ENCODE measurements at regions not wholly inside any gene's neighbourhood (a gene's known extent, or its start where the extent isn't known, plus 50 kb on each side); places are given as distances from the start of the nearest gene placed in this dataset.

GRCh38 chr16:54512467-54512995 is 225.9 kb upstream of the IRX3 start:
- DNase-seq, result no peak

DNA sequence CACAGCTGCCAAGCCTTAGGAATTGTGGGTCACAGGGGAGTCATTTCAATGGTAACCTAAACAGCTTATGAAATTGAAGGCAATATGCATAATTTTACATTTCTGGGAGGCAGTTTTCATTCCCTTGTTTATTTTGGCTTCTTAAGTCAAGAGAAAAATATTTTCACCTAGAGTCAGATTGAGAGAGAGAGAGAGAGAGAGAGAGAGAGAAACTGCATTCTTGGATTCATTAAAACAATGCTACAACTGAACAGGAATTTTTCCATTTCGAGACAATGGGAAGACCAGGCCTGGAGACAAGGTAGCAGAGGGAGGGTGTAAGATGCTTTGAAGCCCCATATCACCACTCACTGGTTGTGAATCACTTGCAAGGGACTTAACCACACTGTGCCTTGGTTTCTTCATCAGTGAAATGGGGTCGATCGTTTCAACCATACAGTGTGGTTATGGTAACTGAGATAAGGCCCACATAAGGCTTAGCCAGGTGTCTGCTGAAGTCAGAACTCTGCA is 224.7 kb upstream of the IRX3 start:
- peak; percentile 58 for DNase-seq

DNA sequence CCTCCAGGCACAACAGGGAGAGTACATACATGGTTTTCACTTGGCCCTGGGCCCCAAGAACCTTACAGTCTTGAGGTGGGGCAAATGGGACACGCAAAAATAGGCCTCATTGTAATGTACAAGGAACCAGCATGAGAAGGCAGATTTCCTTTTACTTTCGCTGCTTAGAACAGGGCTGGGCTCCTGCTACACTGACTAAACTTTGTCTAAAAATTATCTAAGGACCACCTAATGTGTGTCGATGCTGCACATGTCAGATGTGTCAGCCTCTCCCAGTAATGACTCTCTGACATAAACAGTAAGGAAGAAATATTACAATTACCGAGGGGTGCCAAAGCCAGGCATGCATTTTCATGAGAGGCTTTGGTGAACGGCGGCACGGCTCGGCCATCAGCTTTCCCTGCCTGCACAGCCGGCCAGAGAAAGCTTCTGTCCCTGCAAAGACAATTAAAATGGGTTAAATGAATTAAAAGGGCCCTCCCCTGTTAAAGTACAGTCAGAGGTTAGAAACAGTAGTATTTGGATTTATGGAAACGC is 224.2 kb upstream of the IRX3 start:
- DNase-seq, result no peak

- no peak for DNase-seq
Observed at GRCh38 chr16:54509456-54509855, 222.9 kb upstream of the IRX3 start.

- no peak for DNase-seq
Observed at GRCh38 chr16:54508351-54508750, 221.8 kb upstream of the IRX3 start.

DNA sequence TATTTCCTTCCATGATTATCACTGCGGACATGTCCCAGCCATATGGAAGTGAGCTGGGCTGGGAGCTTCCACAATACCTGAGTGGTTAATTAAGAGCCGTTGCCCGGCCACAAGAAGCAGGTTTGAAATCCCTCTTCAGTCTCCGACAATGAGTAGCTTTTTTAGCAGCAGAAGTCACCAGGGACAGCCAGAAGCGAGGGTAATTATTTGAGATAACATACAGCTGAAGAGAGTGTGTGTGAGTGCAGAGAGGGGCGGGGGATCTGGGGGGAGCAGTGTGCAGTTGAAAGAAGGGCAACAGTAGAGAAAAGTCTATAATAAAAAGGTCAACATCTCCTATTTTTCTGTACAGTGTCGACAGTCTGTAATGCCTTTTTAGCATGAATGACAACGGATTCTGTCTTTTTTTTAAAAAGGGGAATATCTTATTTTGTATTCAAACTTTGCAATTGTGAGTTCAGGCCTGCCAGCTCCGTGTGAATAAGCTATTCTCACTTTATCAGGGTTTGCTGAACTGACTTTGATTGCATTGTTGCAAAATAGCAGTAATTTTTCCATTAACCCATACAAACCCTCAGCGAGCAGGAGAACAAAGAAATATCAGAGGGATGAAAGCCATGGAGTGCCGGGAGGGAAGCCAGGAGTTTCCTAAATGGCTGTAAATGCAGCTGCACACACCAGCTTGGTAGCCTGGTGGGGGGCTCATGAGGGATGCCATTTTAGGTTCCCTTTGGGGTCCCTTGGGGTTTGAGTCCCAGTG is 220.3 kb upstream of the IRX3 start:
- no peak for DNase-seq

DNA sequence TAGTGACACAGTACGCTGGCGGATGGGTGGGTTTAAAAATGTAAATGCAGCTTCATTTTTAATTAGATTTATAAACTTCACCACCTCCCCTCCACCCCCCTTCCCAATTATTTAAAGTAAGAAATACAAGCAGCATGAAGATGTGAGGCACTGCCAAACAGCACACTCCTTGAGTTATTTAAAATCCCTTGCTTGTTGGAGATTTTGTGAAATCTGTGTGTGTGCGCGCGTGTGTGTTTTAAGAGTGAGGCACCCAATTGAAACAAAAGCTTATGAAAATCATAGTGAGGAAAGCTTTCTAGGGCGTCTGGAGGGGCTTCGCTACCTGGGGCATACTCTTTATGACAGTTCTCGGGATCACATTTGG is 219.6 kb upstream of the IRX3 start:
- DNase-seq, result no peak

DNA sequence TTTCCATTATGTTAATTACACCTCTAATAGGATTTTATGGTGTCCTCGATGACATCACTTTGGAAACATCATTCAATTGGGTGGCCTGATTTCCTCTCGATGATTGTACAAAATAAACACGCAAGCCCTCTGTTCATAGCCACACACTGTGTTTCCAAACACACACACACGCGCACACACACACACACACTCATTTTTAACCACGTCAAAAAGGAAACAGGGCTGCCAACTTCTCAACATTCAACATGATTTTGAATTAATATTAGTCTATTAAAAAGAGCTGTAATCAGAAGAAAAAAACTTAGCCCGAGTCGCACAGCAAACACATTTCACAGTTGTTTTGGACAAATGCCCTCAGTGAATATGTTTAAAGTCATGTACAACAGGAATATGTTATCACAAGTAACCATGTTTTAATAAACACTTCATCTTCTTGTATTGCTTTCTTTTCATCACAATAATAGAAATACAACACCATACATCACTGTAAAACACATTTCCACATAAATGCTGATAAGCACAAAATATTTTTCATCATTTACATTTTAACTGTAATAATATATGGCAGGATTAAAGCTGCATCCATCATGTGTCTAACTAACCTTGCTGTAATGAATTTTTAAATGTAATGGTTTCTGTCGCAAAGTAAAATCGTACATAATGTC is 219.1 kb upstream of the IRX3 start:
- DNase-seq, result no peak

DNA sequence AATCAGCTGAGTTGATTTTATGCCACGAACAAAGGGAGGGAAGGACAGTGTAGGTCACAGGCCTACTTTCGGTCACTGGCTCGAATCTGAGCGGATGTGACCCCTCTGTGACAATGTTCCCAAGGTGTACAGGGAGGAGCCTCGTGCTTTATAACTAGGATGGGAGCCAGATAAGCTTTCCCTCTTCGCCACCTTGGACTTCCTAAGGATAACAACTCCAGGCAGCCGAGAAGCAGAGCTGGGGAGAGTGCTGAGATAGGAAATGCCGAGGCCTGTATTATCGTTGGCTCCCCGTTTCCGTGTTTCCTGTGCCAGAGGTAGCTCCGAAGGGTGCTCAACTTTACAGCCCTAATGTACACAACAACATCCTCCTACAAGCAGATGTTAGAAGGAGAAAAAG is 217.8 kb upstream of the IRX3 start:
- DNase-seq, result no peak

- DNase-seq, result no peak
Observed at GRCh38 chr16:54503856-54504219, 217.3 kb upstream of the IRX3 start.

DNA sequence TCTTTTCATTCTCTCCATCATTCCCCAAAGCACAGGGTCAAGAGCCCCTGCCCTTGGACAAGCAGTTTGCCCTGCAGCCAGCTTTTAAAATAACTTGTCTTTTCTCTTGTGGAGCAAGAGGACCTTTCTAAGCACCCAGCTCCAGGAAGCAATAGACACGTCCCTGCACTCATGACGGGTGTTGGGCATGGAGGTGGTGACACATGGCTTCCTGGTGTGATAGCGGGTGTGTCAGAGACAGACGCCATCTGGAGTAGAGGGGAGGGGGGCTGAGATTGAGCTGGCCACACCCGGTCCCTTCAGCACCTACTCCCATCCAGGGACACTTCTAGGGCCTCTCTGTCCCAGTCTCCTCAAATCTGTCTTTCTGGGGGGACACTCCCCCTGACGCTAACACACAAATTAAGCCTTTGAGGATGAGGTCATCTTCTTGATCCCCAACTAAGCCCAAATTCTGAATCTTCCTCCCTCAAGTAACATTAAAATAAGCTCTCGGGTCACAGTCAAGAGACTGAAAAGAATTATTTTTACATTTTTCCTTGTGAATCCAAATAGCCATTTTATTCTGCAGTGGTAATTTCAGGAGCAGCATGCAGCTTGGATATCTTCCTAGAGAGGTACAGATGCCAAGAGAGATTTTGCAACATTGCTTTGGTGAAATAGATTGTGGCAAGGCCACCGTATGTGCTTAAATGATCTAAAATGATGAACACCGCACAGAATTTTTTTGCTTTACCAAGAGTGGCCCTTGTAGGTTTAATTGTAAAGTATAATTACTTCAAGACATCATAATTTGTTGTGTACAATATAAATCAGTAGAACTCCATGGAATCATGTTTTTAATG is 216.6 kb upstream of the IRX3 start:
- no peak for DNase-seq

DNA sequence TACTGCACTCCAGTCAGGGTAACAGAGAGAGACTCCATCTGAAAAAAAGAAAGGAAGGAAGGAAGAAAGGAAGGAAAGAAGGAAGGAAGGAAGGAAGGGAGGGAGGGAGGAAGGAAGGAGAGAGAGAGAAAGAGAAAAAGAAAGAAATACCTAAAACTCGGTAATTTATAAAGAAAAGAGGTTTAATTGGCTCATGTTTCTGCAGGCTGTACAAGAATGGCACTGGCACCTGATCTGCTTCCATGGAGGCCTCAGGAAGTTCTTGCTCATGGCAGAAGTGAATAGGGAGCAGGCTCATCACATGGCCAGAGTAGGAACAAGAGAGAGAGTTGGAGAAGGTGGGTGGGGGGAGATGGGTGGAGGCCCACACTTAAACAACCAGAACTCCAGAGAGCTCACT is 215.2 kb upstream of the IRX3 start:
- no peak for DNase-seq

GRCh38 chr16:54493594-54493993 is 207.0 kb upstream of the IRX3 start:
- DNase-seq, result no peak

GRCh38 chr16:54493061-54493460 is 206.5 kb upstream of the IRX3 start:
- DNase-seq, result no peak

GRCh38 chr16:54490112-54490488 is 203.5 kb upstream of the IRX3 start:
- DNase-seq, result no peak

DNA sequence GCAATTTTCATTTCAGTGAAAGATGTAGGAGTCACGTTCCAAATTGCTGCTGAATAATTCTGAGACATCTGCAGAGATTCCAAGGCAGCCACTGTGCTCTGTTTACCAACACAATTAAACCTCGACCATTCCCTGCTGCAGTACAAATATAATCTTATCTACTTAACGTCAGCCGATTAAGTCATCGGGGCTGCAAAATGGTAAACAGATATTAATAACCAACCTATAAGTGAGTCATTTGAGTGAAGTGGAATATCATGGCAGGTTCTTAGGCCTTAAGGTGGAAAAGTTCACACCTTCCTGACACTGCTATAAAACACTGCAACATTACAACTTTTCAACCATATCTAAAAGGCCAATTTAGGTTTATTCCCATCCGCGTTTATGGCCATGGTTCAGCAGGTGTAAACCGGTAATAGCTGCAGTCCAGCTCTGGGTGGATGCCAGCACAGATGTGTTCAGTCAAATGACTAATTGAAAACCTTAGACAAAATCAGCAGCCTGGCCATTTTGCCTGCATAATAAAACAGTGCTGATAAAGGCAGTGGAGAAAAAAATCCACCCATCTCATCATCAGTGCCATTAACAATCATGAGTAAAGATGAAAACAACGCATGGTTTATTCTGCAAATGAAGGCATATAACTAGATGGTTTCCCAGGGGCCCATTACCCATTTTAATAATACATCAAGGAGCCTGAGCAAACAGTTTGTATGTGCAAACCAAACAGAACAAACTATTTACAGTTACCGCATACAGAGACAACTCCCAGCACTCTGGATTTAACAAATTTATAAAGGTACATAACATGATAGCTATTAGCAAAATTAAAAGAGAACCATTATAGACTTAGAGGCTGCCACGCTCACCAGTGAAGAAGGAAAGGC is 202.9 kb upstream of the IRX3 start:
- DNase-seq, result no peak

DNA sequence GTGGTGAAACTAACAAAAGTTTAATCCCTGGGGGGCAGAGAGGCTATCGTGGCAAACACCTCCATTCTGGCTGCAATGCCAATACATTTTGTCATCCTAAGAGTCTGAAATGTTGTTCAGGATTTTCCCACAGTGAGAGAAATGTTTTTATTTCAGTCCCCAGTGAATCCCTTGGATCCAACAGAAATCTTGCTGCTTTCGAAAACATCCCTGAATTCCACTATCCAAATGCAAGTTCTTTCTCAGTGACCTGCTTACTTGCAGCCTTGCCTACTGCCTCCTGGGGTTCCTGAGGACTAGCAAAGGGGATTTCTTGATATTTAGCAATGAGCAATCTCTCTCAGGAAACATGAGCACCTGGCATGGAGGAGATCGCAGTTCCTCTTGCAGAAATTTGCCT is 202.1 kb upstream of the IRX3 start:
- no peak for DNase-seq

DNA sequence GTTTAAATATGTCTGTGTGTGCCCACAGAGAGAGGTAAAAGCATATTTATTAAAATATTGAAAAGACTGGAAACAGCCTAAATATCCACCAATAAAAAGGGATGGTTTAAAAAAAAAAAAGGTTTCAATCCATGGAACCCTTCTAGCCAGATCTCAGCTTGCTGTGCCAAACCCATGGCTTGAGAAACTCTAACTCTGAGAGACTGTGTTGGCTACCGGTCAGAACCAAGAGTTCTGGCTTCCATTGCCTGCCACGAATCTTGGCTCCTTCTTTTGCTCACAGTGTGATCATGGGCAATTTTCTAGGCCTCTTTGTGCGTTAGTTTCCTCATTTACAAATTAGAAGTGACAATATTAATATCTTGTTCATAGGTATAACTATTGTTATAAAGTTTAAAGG is 201.3 kb upstream of the IRX3 start:
- no peak for DNase-seq

GRCh38 chr16:54484700-54485099 is 198.1 kb upstream of the IRX3 start:
- DNase-seq, result no peak

- no peak for DNase-seq
Observed at GRCh38 chr16:54482892-54483574, 196.4 kb upstream of the IRX3 start.

DNA sequence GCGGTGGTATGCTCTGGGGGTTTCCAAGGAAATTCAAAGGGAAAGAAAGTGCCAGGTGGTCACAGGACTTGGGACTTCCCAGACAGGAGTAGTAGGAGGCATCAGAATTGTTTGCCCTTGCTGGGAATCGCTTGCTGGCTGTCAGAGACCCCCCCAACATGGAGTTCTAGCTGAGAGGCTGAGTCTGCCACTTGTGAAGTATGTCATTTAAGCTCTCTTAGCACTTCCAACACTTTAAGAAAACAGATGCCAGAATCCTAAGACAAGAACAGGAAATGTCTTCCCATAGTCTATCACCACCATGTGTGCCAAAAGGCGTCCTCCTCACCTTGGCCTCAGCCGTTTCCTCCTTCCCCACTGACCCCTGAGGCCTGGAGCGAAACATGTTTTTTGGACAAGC is 193.8 kb upstream of the IRX3 start:
- no peak for DNase-seq

Measured in renal pelvis (tissue), 1 donor.